Endothelial cell (in vitro differentiated cells): ENCODE measurements at regions not wholly inside any gene's neighbourhood (a gene's known extent, or its start where the extent isn't known, plus 50 kb on each side); places are given as distances from the start of the nearest gene placed in this dataset.

Experiments used
- DNase-seq: peaks from one replicate; pipeline ENCODE4 v3.0.0; 2021; ENCODE audit warnings: low spot score
- H3K27ac Mint-ChIP-seq: one replicate; pipeline ENCODE4 v1.8.0; 2021; ENCODE audit warnings: mixed read lengths, inconsistent platforms; ENCODE audit not compliant: unreplicated experiment
- H3K27me3 Mint-ChIP-seq: one replicate; pipeline ENCODE4 v1.8.0; 2021; ENCODE audit warnings: mild to moderate bottlenecking, moderate library complexity, mixed read lengths, inconsistent platforms; ENCODE audit not compliant: unreplicated experiment
- H3K36me3 Mint-ChIP-seq: one replicate; pipeline ENCODE4 v1.8.0; 2021; ENCODE audit warnings: mild to moderate bottlenecking, low read depth, mixed read lengths, inconsistent platforms; ENCODE audit not compliant: unreplicated experiment
- H3K4me1 Mint-ChIP-seq: one replicate; pipeline ENCODE4 v1.8.0; 2021; ENCODE audit warnings: mild to moderate bottlenecking, mixed read lengths, inconsistent platforms; ENCODE audit not compliant: unreplicated experiment
- H3K4me3 Mint-ChIP-seq: one replicate; pipeline ENCODE4 v1.8.0; 2021; ENCODE audit warnings: mild to moderate bottlenecking, mixed read lengths, inconsistent platforms; ENCODE audit not compliant: unreplicated experiment
- H3K9me3 Mint-ChIP-seq: one replicate; pipeline ENCODE4 v1.8.0; 2021; ENCODE audit warnings: mixed read lengths, inconsistent platforms; ENCODE audit not compliant: unreplicated experiment
- TF ChIP-seq, protein P1 (sequence below): fragments of 200-600 bp; sonication (generic); IDR thresholded peaks from one replicate; pipeline ENCODE4 v1.5.0; 2021; ENCODE audit warnings: antibody characterized with exemption; ENCODE audit not compliant: unreplicated experiment

DNA sequence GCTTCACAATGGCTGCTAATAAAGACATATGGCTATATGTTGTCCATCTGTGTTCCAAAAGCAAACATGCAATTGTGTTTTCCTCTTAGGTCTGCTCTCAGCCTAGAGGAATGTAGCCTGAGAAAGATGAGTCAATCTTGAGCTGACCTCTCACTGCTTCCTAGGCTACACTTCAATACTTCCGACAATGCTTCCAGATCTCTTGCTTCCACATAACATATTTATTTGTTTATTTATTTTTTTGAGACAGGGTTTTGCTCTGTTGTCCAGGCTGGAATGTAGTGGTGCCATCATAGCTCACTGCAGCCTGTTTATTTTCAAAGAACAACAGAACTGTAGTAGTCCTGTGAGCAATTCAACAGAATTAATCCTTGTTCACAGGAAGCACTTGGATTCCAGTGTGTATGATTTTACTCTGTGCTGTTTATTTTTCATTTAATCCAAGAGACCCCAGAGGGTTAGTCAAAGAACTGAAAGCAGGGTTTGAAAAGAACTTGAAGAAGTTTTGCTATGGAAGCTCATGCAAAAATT is 437.9 kb downstream of the TXNL1 start:
- Mint-ChIP-seq H3K4me1 (peaks cover 21% of the 10 kb centered on the region), H3K4me3 (no peak overlapping the region), H3K27ac (no peak overlapping the region), H3K27me3 (no peaks in the 10 kb centered on the region), H3K9me3 (no peaks in the 10 kb centered on the region), H3K36me3 (peaks cover 4% of the 10 kb centered on the region)
- no peak for DNase-seq
- TF ChIP-seq, protein P1, sequence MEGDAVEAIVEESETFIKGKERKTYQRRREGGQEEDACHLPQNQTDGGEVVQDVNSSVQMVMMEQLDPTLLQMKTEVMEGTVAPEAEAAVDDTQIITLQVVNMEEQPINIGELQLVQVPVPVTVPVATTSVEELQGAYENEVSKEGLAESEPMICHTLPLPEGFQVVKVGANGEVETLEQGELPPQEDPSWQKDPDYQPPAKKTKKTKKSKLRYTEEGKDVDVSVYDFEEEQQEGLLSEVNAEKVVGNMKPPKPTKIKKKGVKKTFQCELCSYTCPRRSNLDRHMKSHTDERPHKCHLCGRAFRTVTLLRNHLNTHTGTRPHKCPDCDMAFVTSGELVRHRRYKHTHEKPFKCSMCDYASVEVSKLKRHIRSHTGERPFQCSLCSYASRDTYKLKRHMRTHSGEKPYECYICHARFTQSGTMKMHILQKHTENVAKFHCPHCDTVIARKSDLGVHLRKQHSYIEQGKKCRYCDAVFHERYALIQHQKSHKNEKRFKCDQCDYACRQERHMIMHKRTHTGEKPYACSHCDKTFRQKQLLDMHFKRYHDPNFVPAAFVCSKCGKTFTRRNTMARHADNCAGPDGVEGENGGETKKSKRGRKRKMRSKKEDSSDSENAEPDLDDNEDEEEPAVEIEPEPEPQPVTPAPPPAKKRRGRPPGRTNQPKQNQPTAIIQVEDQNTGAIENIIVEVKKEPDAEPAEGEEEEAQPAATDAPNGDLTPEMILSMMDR = no peak

DNA sequence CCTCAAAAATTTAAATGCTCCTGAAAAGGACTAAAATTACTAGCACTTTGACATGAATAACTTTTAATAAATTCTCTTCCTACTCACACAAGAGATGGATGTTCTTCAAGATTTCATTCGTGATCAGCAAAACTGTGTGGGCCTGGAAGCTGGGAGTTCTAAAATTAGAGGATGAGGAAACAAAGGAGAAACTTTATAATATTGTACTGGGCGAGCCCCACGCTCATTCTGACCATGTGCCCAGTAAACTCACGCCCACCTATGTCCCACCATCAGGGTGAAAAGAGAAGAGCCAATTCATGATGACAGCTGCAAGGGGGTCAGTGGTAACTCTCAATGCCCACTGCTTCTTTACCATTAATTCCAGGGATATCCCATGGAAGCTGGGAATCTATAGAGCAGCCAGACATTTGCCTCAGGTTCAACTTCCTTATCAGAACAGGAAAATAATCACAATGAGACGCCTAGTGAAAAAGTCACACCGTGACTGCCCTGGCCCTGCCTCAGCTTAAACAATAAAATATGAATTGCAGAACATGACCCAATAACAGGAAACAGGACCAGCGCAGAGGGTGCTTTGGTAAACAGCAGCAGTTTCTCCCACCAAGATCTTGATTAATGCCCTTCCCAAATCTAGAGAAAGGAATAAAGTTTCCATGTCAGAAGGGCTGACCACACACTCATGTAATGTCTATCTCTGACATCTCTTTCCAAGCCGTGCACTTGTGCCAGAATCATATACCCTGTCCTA is 438.6 kb downstream of the TXNL1 start:
- H3K4me3 Mint-ChIP-seq = no peak overlapping the region
- no peaks in the 10 kb centered on the region for H3K9me3 Mint-ChIP-seq
- peak overlapping the region; percentile 44 for H3K27ac Mint-ChIP-seq
- no peak for DNase-seq
- no peaks in the 10 kb centered on the region for H3K27me3 Mint-ChIP-seq
- peaks cover 21% of the 10 kb centered on the region for H3K4me1 Mint-ChIP-seq
- peaks cover 4% of the 10 kb centered on the region for H3K36me3 Mint-ChIP-seq
- TF ChIP-seq, protein P1 = no peak

GRCh38 chr18:56197241-56197859 is 441.0 kb downstream of the TXNL1 start:
- H3K4me1 Mint-ChIP-seq = peaks cover 21% of the 10 kb centered on the region
- no peaks in the 10 kb centered on the region for H3K36me3 Mint-ChIP-seq
- H3K27me3 Mint-ChIP-seq = no peaks in the 10 kb centered on the region
- H3K9me3 Mint-ChIP-seq = no peaks in the 10 kb centered on the region
- DNase-seq = no peak
- no peak overlapping the region for H3K4me3 Mint-ChIP-seq
- TF ChIP-seq, protein P1 = no peak
- H3K27ac Mint-ChIP-seq = no peak overlapping the region

DNA sequence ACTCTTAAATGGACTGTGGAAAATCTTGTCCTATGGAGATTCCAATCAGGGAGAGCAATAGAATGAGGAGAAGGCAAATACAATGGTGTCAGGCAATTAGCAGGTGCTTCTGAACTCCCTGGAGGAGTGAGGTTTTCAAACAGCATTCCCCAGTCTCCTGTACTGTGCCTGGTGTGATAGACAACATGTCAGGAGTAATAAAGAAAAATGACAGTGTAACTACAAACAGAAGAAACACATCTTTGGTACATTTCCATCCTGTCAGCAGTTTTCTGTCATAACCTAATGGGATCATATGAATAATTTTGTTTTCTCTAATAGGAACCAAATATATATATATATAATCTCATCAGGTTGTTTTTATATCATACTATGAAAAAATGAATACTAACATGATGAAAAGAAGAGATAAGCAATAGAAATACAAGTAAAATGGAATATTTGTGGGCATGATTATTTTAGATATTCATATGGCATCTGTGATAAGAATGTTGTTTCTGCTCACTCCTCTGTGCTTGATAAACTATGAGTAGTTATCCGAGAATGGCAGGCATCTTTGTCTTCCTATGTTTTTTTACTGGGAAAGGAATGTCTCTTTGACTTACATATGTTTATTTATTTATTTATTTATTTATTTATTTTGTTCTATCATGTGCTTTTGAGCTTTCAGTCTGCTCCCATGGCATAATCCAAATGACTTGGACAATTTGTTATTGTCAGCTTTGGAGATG is 441.7 kb downstream of the TXNL1 start:
- peaks cover 24% of the 10 kb centered on the region for H3K4me1 Mint-ChIP-seq
- no peak for DNase-seq
- H3K4me3 Mint-ChIP-seq = no peak overlapping the region
- H3K9me3 Mint-ChIP-seq = no peaks in the 10 kb centered on the region
- no peaks in the 10 kb centered on the region for H3K27me3 Mint-ChIP-seq
- H3K27ac Mint-ChIP-seq = no peak overlapping the region
- TF ChIP-seq, protein P1 = no peak
- no peaks in the 10 kb centered on the region for H3K36me3 Mint-ChIP-seq
